ENCODE measurements at regions not wholly inside any gene's neighbourhood (a gene's known extent, or its start where the extent isn't known, plus 50 kb on each side); places are given as distances from the start of the nearest gene placed in this dataset.

DNA sequence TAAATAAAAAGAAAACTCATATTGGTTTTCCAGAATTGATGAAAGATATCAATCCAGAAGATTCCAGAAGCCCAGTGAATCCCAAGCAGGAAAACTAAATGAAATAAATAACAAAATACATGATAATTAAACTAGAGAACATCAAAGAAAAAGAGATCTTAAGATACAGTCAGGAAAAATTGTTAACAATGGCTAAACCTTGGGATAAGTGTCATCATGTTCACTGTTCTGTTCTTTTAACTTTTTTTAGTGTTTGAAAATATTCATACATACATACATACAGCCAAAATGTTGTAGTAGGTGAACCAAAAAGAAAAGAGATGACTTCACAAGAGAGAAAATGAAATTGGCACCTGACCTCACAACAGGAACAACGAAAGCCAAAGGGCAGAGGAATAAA is 72.2 kb upstream of the MYCN start:
- TF ChIP-seq, protein P1, sequence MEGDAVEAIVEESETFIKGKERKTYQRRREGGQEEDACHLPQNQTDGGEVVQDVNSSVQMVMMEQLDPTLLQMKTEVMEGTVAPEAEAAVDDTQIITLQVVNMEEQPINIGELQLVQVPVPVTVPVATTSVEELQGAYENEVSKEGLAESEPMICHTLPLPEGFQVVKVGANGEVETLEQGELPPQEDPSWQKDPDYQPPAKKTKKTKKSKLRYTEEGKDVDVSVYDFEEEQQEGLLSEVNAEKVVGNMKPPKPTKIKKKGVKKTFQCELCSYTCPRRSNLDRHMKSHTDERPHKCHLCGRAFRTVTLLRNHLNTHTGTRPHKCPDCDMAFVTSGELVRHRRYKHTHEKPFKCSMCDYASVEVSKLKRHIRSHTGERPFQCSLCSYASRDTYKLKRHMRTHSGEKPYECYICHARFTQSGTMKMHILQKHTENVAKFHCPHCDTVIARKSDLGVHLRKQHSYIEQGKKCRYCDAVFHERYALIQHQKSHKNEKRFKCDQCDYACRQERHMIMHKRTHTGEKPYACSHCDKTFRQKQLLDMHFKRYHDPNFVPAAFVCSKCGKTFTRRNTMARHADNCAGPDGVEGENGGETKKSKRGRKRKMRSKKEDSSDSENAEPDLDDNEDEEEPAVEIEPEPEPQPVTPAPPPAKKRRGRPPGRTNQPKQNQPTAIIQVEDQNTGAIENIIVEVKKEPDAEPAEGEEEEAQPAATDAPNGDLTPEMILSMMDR (IDR thresholded peaks at IDR 0.05): no peak
- no peak for TF ChIP-seq POLR2A (IDR thresholded peaks at IDR 0.05)
- TF ChIP-seq POLR2AphosphoS5 (IDR thresholded peaks at IDR 0.05): no peak

Data from transverse colon (tissue), 4 donors.